Esophagus (tissue), 2 donors: ENCODE measurements at regions not wholly inside any gene's neighbourhood (a gene's known extent, or its start where the extent isn't known, plus 50 kb on each side); places are given as distances from the start of the nearest gene placed in this dataset.
"Not testable (repeated sequence)": the region's sequence is repeated elsewhere in the genome, so short reads cannot be mapped to it uniquely, and the experiment has no call there.

ENCODE experiments used
- H3K27ac ChIP-seq, 2 donors: one replicate each; pipeline ENCODE4 v1.5.1; 2013; ENCODE audit warnings: low read depth in 2 of 2, mild to moderate bottlenecking in 2 of 2, inconsistent platforms in 1 of 2, low read length in 1 of 2, moderate library complexity in 1 of 2
- H3K27me3 ChIP-seq, 2 donors: one replicate each; pipeline ENCODE4 v1.6.1; 2013; ENCODE audit warnings: low read length in 2 of 2, control low read depth in 1 of 2, mild to moderate bottlenecking in 1 of 2; ENCODE audit not compliant: insufficient read depth in 2 of 2, control insufficient read depth in 1 of 2
- H3K36me3 ChIP-seq, 2 donors: one replicate each; pipeline ENCODE4 v1.6.1; 2013; ENCODE audit warnings: low read length in 1 of 2; ENCODE audit not compliant: control insufficient read depth in 2 of 2, insufficient read depth in 2 of 2
- H3K4me1 ChIP-seq, 2 donors: one replicate each; pipeline ENCODE4 v1.6.1; 2013; ENCODE audit warnings: low read length in 1 of 2; ENCODE audit not compliant: control insufficient read depth in 2 of 2, insufficient read depth in 2 of 2
- H3K4me3 ChIP-seq, 2 donors: one replicate each; pipeline ENCODE4 v1.5.1; 2013; ENCODE audit warnings: low read length in 2 of 2, mild to moderate bottlenecking in 2 of 2, low read depth in 1 of 2, moderate library complexity in 1 of 2
- H3K9me3 ChIP-seq, 2 donors: one replicate each; pipeline ENCODE4 v1.6.1; 2013; ENCODE audit warnings: mild to moderate bottlenecking in 2 of 2, low read depth in 1 of 2, low read length in 1 of 2, moderate library complexity in 1 of 2; ENCODE audit not compliant: control insufficient read depth in 2 of 2, insufficient read depth in 1 of 2
- WGBS, 2 donors: extraction: QIAGEN DNeasy Blood & Tissue Kit; methylation state at CpG; one replicate each; pipeline ENCODE4 v1.1.7; 2013; 5-methylcytosine and 5-hydroxymethylcytosine counted together
- donor health status: healthy with polysubstance abuse.
- donor health status: Bipolar disorder and iron deficiency.

DNA sequence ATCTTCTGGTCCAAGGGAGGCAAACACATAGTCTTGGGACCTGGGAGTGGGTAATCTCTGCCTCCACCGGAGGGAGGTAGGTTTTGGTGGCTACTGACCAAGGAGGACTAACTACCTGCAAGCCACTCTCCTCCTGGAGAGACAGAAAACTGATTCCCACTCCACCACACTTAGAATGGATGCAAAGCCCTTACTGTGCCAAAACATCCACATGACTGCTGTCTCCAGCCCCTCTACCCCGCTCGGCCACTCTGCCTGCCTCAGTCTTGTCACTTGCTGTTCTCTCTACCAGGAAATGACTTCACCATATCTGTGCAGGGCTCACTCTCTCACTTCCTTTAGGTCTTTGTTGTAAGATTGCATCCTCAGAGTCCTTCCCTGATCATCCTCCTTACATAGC is 129.5 kb upstream of the ARG1 start:
- Histone ChIP-seq H3K27me3 (no peaks in the 10 kb centered on the region), H3K27ac (no peak overlapping the region), H3K4me1 (no peaks in the 10 kb centered on the region), H3K36me3 (no peaks in the 10 kb centered on the region), H3K4me3 (no peak overlapping the region), H3K9me3 (no peaks in the 10 kb centered on the region)
- 81 to 84% methylated on average over 3 of the region's 3 CpGs for WGBS, 2 donors

DNA sequence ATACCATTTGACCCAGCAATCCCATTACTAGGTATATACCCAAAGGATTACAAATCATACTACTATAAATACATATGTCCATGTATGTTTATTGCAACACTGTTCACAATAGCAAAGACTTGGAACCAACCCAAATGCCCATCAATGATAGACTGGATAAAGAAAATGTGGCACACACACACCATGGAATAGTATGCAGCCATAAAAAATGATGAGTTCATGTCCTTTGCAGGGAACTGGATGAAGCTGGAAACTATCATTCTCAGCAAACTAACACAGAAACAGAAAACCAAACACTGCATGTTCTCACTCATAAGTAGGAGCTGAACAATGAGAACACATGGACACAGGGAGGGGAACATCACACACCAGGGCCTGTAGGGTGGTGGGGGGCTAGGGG is 127.7 kb upstream of the ARG1 start:
- H3K27ac ChIP-seq, H3K27me3 ChIP-seq, H3K36me3 ChIP-seq, H3K4me1 ChIP-seq, H3K4me3 ChIP-seq, H3K9me3 ChIP-seq: not testable (repeated sequence)

DNA sequence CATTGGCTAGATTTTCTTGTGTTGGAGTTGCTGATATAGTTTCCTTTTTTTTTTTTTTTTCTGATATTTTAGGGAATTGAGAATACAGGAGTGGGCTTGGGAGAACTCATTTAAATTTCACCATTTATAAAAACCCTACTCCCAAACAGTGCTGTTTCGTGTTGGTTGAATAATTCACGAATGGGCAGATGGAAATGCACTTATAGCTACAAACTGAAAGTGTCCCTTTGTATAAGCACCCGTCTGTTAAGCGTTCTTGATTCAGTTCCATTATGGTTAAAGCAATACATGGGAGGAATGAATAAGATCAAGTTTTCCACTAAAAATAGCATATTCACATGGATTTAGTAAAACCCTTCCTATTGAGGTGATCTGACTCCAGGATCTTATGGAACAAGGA is 122.2 kb upstream of the ARG1 start:
- no peaks in the 10 kb centered on the region for H3K36me3 ChIP-seq
- H3K4me1 ChIP-seq = no peaks in the 10 kb centered on the region
- no peaks in the 10 kb centered on the region for H3K27me3 ChIP-seq
- no peaks in the 10 kb centered on the region for H3K9me3 ChIP-seq
- H3K27ac ChIP-seq = no peak overlapping the region
- no peak overlapping the region for H3K4me3 ChIP-seq
- 87 to 88% methylated on average over 4 of the region's 4 CpGs for WGBS, 2 donors

DNA sequence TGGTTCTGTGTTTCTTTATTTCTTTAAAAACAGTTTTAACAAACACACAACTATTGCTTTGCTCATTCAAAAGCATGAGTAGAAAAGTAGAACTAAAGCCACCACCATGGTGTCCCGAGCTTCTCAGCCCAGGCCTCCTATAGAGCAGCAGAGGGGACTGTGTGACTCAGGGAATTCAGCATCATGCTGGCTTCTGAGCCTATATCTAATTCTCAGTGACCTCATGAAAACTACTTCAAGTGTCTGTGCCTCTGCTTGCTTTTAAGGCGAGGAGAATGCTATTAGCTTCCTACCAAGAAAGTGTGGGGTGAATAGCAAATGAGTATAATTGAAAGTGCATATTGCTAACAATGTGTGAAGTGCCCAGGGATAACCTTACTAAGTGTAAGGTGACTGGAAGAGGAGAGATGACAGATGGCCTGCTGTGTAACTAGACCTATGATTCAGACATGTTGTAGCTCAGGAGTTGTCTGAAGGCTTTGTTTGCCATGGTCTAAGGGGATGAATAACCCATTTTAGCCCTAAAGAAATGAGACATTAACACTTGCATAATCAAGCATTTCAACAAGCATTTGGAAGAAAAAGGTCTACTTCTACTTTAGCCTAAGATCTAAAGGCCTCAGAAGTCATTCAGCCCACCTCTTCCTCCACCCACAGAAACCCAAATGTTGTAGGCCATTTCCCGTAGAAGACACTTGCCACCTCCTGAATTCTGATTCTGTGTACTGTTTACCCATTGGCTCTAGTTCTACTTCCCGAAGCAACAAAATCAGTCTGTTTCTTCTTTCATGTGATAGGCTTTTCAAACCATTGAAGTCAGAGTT is 121.5 kb upstream of the ARG1 start:
- Histone ChIP-seq H3K36me3 (no peaks in the 10 kb centered on the region), H3K27me3 (no peaks in the 10 kb centered on the region), H3K9me3 (no peaks in the 10 kb centered on the region), H3K4me3 (no peak overlapping the region), H3K27ac (no peak overlapping the region), H3K4me1 (no peaks in the 10 kb centered on the region)
- 82 to 85% methylated on average over 4 of the region's 4 CpGs for WGBS, 2 donors

DNA sequence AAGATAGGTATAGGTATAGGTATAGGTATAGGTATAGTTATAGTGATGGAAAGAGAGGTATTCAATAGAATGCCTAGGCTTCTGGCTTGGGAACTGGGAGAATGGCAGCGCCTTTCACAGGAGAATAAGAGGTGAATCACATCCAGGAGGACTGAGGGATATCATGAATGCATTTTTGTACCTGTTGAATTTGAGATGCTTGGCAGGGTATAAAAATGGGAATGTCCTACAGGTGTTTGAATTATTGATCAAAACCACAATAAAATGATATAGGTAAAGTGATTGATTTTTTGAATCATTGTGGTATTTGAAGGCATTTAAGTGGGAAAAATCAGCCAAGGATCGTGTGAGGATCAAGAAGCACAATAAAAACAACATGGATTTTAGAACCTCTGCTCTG is 119.2 kb upstream of the ARG1 start:
- no peaks in the 10 kb centered on the region for H3K4me1 ChIP-seq
- WGBS, 2 donors = 59 to 65% methylated on average over 2 of the region's 2 CpGs
- H3K9me3 ChIP-seq = no peaks in the 10 kb centered on the region

DNA sequence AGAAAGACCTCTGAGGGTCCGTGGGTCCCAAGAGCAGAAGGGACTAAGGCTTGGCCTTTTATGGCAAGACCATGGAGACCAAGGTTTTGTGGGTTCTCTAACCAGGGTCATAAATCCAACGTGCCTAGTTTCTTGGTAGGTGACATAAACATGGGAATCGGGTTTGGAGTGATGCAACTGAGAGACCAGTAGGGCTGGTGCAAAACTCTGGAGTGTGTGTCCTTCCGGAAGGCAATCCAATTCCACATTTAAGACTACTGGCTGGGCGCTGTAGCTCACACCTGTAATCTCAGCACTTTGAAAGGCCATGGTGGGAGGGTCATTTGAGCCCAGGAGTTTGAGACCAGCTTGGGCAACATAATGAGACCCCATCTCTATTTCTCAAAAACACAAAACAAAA is 116.5 kb upstream of the ARG1 start:
- Histone ChIP-seq H3K9me3 (no peaks in the 10 kb centered on the region), H3K27ac (no peak overlapping the region)

More for the DNA sequence above, 119.2 kb upstream of the ARG1 start:
- no peaks in the 10 kb centered on the region for H3K36me3 ChIP-seq
- no peak overlapping the region for H3K27ac ChIP-seq
- H3K27me3 ChIP-seq = no peaks in the 10 kb centered on the region
- H3K4me3 ChIP-seq = no peak overlapping the region

DNA sequence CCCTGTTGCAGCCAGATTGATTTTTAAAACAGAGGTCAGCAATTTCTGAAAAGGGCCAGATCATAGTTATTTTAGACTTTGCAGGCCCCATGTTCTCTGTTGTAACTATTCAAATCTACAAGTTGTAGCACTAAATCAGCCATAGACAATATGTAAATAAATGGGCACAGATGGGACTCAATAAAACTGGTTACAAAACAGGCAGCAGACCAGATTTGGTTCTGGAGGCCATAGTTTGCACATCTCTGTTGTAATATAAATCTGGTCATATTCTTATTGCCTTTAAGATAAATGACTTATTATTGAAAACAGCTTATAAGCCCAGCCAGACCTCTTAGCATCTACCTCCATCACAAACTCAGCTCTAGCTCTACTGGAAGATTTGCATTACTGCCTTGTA is 114.0 kb upstream of the ARG1 start:
- Histone ChIP-seq H3K9me3 (no peaks in the 10 kb centered on the region), H3K4me1 (no peaks in the 10 kb centered on the region), H3K4me3 (no peak overlapping the region), H3K36me3 (no peaks in the 10 kb centered on the region), H3K27me3 (no peaks in the 10 kb centered on the region), H3K27ac (no peak overlapping the region)

More for the DNA sequence above, 116.5 kb upstream of the ARG1 start:
- Histone ChIP-seq H3K4me1 (no peaks in the 10 kb centered on the region), H3K4me3 (no peak overlapping the region), H3K27me3 (no peaks in the 10 kb centered on the region), H3K36me3 (no peaks in the 10 kb centered on the region)
- WGBS, 2 donors = 69 to 70% methylated on average over 5 of the region's 5 CpGs

DNA sequence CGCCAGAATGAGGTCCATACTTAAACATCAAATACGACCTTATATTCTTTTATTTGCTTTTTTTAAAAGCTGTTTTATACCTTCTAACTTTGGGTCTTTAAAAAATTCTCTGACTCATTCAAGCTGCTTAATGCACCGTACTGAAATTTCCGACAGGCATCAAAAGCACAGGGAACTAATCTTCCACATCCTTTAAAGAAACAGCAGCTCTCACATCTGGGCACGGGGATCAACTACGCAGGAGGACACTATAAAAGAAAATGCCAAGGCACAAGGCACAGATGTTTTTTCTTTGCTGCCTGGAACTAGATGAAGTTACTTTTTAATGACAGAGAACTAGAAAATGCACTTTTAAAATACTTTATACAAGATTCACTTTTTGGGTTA is 112.4 kb upstream of the ARG1 start:
- Histone ChIP-seq H3K4me3 (no peak overlapping the region), H3K9me3 (no peaks in the 10 kb centered on the region)

DNA sequence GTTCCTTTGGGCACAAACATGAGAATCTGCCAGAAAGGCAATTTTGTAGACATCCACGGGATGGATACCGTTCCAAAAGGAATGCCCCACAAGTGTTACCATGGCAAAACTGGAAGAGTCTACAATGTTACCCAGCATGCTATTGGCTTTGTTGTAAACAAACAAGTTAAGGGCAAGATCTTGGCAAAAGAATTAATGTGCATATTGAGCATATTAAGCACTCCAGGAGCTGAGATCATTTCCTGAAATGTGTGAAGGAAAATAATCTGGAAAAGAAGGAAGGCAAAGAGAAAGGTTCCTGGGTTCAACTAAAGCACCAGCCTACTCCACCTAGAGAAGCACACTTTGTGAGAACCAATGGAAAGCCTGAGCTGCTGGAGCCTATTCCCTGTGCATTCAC is 103.9 kb upstream of the ARG1 start:
- 80 to 83% methylated on average over 2 of the region's 2 CpGs for WGBS, 2 donors
- Histone ChIP-seq H3K4me3 (no peak overlapping the region), H3K27ac (no peak overlapping the region), H3K27me3 (no peaks in the 10 kb centered on the region), H3K9me3 (no peaks in the 10 kb centered on the region), H3K36me3 (no peaks in the 10 kb centered on the region), H3K4me1 (no peaks in the 10 kb centered on the region)

More for the DNA sequence above, 112.4 kb upstream of the ARG1 start:
- Histone ChIP-seq H3K27ac (no peak overlapping the region), H3K27me3 (no peaks in the 10 kb centered on the region), H3K4me1 (no peaks in the 10 kb centered on the region), H3K36me3 (no peaks in the 10 kb centered on the region)
- 27 to 39% methylated on average over 6 of the region's 6 CpGs for WGBS, 2 donors

DNA sequence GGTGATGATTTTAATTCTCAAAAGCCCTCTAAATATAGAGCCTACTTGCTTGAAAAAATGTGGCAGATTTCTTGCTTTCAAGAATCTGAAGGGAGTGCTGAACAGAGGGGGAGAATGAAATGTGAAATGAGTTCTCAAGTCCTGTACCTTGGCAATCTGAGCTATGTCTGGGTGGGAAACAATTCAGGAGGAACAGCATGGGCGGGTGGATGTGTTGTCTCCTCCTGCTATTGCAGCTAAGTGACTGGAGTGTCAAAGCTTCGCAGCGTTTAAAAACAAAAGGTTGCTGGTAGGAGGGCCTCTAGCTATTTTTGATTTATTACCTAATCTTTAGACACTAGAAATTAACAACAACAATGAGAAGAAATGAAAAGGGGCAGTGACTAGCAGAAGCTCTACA is 102.5 kb upstream of the ARG1 start:
- H3K4me3 ChIP-seq = no peak overlapping the region
- no peaks in the 10 kb centered on the region for H3K9me3 ChIP-seq
- H3K4me1 ChIP-seq = no peaks in the 10 kb centered on the region
- no peaks in the 10 kb centered on the region for H3K36me3 ChIP-seq
- WGBS, 2 donors = 50 to 66% methylated on average over 3 of the region's 3 CpGs
- no peaks in the 10 kb centered on the region for H3K27me3 ChIP-seq
- no peak overlapping the region for H3K27ac ChIP-seq
